Sigmoid colon (tissue), 4 donors: ENCODE measurements at regions not wholly inside any gene's neighbourhood (a gene's known extent, or its start where the extent isn't known, plus 50 kb on each side); places are given as distances from the start of the nearest gene placed in this dataset.

Experiments used
- EP300 ChIP-seq, 4 donors: sonication (generic); formaldehyde crosslinking; IDR thresholded peaks; one replicate each; pipeline ENCODE4 v1.6.1; 2017; ENCODE audit warnings: antibody characterized with exemption in 4 of 4
- POLR2AphosphoS5 ChIP-seq, 4 donors: sonication (generic); formaldehyde crosslinking; IDR thresholded peaks; one replicate each; pipeline ENCODE4 v1.6.1; 2017; ENCODE audit warnings: antibody characterized with exemption in 4 of 4
- TF ChIP-seq, protein P1 (sequence below), 4 experiments: fragments of 450-650 bp in 3 of 4; fragments of 200-600 bp in 1 of 4; IDR thresholded peaks; one replicate each; pipeline ENCODE4 v1.5.1; 2016 to 2019; ENCODE audit warnings: antibody characterized with exemption in 4 of 4, mild to moderate bottlenecking in 3 of 4, moderate library complexity in 2 of 4

DNA sequence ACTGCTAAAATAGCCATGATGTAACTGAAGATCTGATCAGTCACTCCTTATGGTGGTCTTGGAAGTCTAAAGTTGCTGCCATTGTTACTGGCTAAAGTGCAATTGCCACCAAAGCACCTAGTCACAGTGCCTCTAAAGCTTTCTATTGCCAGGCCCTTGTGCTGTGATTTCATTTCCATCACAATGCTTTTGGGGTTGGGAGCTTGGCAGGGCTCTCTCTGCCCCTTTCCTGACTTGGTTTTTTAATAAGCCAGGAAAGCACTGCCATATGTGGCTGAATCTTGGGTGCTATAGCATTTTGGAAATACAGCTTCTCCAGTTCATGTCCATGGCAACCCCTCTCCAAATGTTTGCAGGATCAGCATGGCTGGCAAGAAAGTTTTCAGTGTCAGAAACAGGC lies 1712.4 kb upstream of the TENM3 start:
- TF ChIP-seq EP300 (IDR thresholded peaks at IDR 0.05) (no peak), POLR2AphosphoS5 (IDR thresholded peaks at IDR 0.05) (no peak)
- TF ChIP-seq, protein P1, sequence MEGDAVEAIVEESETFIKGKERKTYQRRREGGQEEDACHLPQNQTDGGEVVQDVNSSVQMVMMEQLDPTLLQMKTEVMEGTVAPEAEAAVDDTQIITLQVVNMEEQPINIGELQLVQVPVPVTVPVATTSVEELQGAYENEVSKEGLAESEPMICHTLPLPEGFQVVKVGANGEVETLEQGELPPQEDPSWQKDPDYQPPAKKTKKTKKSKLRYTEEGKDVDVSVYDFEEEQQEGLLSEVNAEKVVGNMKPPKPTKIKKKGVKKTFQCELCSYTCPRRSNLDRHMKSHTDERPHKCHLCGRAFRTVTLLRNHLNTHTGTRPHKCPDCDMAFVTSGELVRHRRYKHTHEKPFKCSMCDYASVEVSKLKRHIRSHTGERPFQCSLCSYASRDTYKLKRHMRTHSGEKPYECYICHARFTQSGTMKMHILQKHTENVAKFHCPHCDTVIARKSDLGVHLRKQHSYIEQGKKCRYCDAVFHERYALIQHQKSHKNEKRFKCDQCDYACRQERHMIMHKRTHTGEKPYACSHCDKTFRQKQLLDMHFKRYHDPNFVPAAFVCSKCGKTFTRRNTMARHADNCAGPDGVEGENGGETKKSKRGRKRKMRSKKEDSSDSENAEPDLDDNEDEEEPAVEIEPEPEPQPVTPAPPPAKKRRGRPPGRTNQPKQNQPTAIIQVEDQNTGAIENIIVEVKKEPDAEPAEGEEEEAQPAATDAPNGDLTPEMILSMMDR (IDR thresholded peaks at IDR 0.05) = no peak
